Epithelial cell of esophagus (primary cell): ENCODE measurements at regions not wholly inside any gene's neighbourhood (a gene's known extent, or its start where the extent isn't known, plus 50 kb on each side); places are given as distances from the start of the nearest gene placed in this dataset.

ENCODE experiments used
- DNase-seq: peaks from one replicate; pipeline ENCODE4 v3.0.0; 2010; ENCODE audit warnings: low read depth
- H3K4me3 ChIP-seq: 2 replicates; pipeline ENCODE4 v1.5.1; 2011; ENCODE audit warnings: mild to moderate bottlenecking, low read length, control low read depth
- CTCF ChIP-seq: IDR thresholded peaks from 2 replicates; pipeline ENCODE4 v1.5.1; 2011; ENCODE audit warnings: low read depth, mild to moderate bottlenecking, low read length, control low read depth, inconsistent platforms; ENCODE audit not compliant: insufficient read depth; ENCODE audit errors: missing control alignments

GRCh38 chr2:145757503-145758246 is 1237.8 kb upstream of the ZEB2 start:
- TF ChIP-seq CTCF = no peak
- no peak overlapping the region for H3K4me3 ChIP-seq
- peak; percentile 62 for DNase-seq

GRCh38 chr2:145755019-145755837 is 1235.3 kb upstream of the ZEB2 start:
- H3K4me3 ChIP-seq = no peak overlapping the region
- DNase-seq = no peak
- no peak for TF ChIP-seq CTCF

GRCh38 chr2:145753966-145754365 is 1234.0 kb upstream of the ZEB2 start:
- no peak for TF ChIP-seq CTCF
- H3K4me3 ChIP-seq = no peak overlapping the region
- DNase-seq = no peak

- no peak for TF ChIP-seq CTCF
- no peak for DNase-seq
- H3K4me3 ChIP-seq = no peak overlapping the region
Observed at GRCh38 chr2:145753041-145753608, 1233.2 kb upstream of the ZEB2 start.

- DNase-seq = peak; percentile 77
- peak; percentile 80 for TF ChIP-seq CTCF
- H3K4me3 ChIP-seq = no peak overlapping the region
Observed at GRCh38 chr2:145752091-145752806, 1232.3 kb upstream of the ZEB2 start.

- no peak overlapping the region for H3K4me3 ChIP-seq
- peak; percentile 44 for DNase-seq
- no peak for TF ChIP-seq CTCF
Observed at GRCh38 chr2:145751629-145752028, 1231.7 kb upstream of the ZEB2 start.
